Tibial nerve (tissue), 4 donors: ENCODE measurements at regions not wholly inside any gene's neighbourhood (a gene's known extent, or its start where the extent isn't known, plus 50 kb on each side); places are given as distances from the start of the nearest gene placed in this dataset.

Experiments
- DNase-seq, 2 donors: peaks; one replicate each; pipeline ENCODE4 v3.0.0-alpha.2; 2019; ENCODE audit warnings: low spot score in 2 of 2
- H3K27ac ChIP-seq, 4 donors: fragments of 200-600 bp; sonication (generic) in 3 of 4; one replicate each; pipeline ENCODE4 v1.5.1; 2017 to 2019; ENCODE audit warnings: mild to moderate bottlenecking in 1 of 4
- H3K27me3 ChIP-seq, 2 donors: fragments of 200-600 bp; sonication (generic) in 1 of 2; one replicate each; pipeline versions ENCODE4 v1.5.1 to v1.6.0; 2017 to 2019
- H3K36me3 ChIP-seq, 3 donors: fragments of 200-600 bp; sonication (generic); one replicate each; pipeline ENCODE4 v1.5.1; 2018 to 2019
- H3K4me1 ChIP-seq, 4 donors: fragments of 200-600 bp; sonication (generic) in 3 of 4; one replicate each; pipeline ENCODE4 v1.5.1; 2017 to 2019
- H3K4me3 ChIP-seq, 4 donors: fragments of 200-600 bp; sonication (generic) in 3 of 4; one replicate each; pipeline ENCODE4 v1.5.1; 2017 to 2019; ENCODE audit warnings: mild to moderate bottlenecking in 1 of 4, moderate library complexity in 1 of 4
- H3K9me3 ChIP-seq, 4 donors: fragments of 200-600 bp; sonication (generic) in 3 of 4; one replicate each; pipeline ENCODE4 v1.5.1; 2017 to 2019
- CTCF ChIP-seq, 5 experiments: fragments of 200-600 bp in 3 of 5; fragments of 450-650 bp in 2 of 5; sonication (generic) in 3 of 5; IDR thresholded peaks; one replicate each; pipeline ENCODE4 v1.5.1; 2016 to 2019; ENCODE audit warnings: antibody characterized with exemption in 5 of 5, mild to moderate bottlenecking in 3 of 5, moderate library complexity in 2 of 5
- EP300 ChIP-seq, 2 donors: sonication (generic); formaldehyde crosslinking; IDR thresholded peaks; one replicate each; pipeline ENCODE4 v1.6.1; 2017; ENCODE audit warnings: antibody characterized with exemption in 2 of 2, mild to moderate bottlenecking in 1 of 2
- POLR2A ChIP-seq, 2 donors: fragments of 450-650 bp; IDR thresholded peaks; one replicate each; pipeline ENCODE4 v1.6.1; 2017; ENCODE audit warnings: antibody characterized with exemption in 2 of 2, mild to moderate bottlenecking in 2 of 2, moderate library complexity in 2 of 2
- WGBS, 2 donors: methylation state at CpG; one replicate each; pipeline ENCODE4 v1.1.5; 2018; 5-methylcytosine and 5-hydroxymethylcytosine counted together

GRCh38 chr16:63684149-63685101 lies 1437.4 kb downstream of the CDH11 start:
- Histone ChIP-seq H3K27me3 (no peaks in the 10 kb centered on the region), H3K27ac (no peak overlapping the region), H3K36me3 (no peaks in the 10 kb centered on the region), H3K4me1 (no peaks in the 10 kb centered on the region), H3K9me3 (peaks cover 0 to 2% (median 0%) of the 10 kb centered on the region in 4 donors), H3K4me3 (no peak overlapping the region)
- no peak for DNase-seq
- TF ChIP-seq CTCF (IDR thresholded peaks at IDR 0.05) (no peak), EP300 (IDR thresholded peaks at IDR 0.05) (no peak), POLR2A (IDR thresholded peaks at IDR 0.05) (no peak)
- 78 to 81% methylated on average over 8 of the region's 8 CpGs for WGBS, 2 donors

- Histone ChIP-seq H3K27ac (no peak overlapping the region), H3K4me3 (no peak overlapping the region), H3K4me1 (no peaks in the 10 kb centered on the region), H3K27me3 (no peaks in the 10 kb centered on the region), H3K9me3 (peaks cover 0 to 2% (median 0%) of the 10 kb centered on the region in 4 donors), H3K36me3 (no peaks in the 10 kb centered on the region)
- no peak for DNase-seq
- WGBS, 2 donors: 60 to 66% methylated on average over 3 of the region's 3 CpGs
- TF ChIP-seq CTCF (IDR thresholded peaks at IDR 0.05) (no peak), EP300 (IDR thresholded peaks at IDR 0.05) (no peak), POLR2A (IDR thresholded peaks at IDR 0.05) (no peak)
These were observed 1439.0 kb downstream of the CDH11 start for GRCh38 chr16:63682844-63683243.

- Histone ChIP-seq H3K27ac (no peak overlapping the region), H3K9me3 (peaks cover 0 to 4% (median 0%) of the 10 kb centered on the region in 4 donors), H3K4me1 (no peaks in the 10 kb centered on the region), H3K27me3 (no peaks in the 10 kb centered on the region), H3K36me3 (no peaks in the 10 kb centered on the region), H3K4me3 (no peak overlapping the region)
- WGBS, 2 donors: 78 to 83% methylated on average over 2 of the region's 2 CpGs
- DNase-seq: no peak
- TF ChIP-seq CTCF (IDR thresholded peaks at IDR 0.05) (no peak), EP300 (IDR thresholded peaks at IDR 0.05) (no peak), POLR2A (IDR thresholded peaks at IDR 0.05) (no peak)
These were observed 1449.4 kb downstream of the CDH11 start for GRCh38 chr16:63672493-63672892.

GRCh38 chr16:63663155-63663554 lies 1458.7 kb downstream of the CDH11 start:
- no peak for TF ChIP-seq CTCF (IDR thresholded peaks at IDR 0.05)
- TF ChIP-seq EP300 (IDR thresholded peaks at IDR 0.05): no peak
- no peak for TF ChIP-seq POLR2A (IDR thresholded peaks at IDR 0.05)
- H3K4me1 ChIP-seq: no peaks in the 10 kb centered on the region
- no peak overlapping the region for H3K27ac ChIP-seq
- no peaks in the 10 kb centered on the region for H3K27me3 ChIP-seq
- H3K9me3 ChIP-seq: no peaks in the 10 kb centered on the region
- H3K36me3 ChIP-seq: no peaks in the 10 kb centered on the region
- no peak overlapping the region for H3K4me3 ChIP-seq
- no peak for DNase-seq
- 52 to 62% methylated on average over 1 of the region's 1 CpG for WGBS, 2 donors

- DNase-seq: no peak
- no peaks in the 10 kb centered on the region for H3K4me1 ChIP-seq
- H3K36me3 ChIP-seq: no peaks in the 10 kb centered on the region
- no peak overlapping the region for H3K27ac ChIP-seq
- no peaks in the 10 kb centered on the region for H3K9me3 ChIP-seq
- TF ChIP-seq POLR2A (IDR thresholded peaks at IDR 0.05) (no peak), CTCF (IDR thresholded peaks at IDR 0.05) (no peak), EP300 (IDR thresholded peaks at IDR 0.05) (no peak)
- 67 to 70% methylated on average over 4 of the region's 4 CpGs for WGBS, 2 donors
- no peak overlapping the region for H3K4me3 ChIP-seq
- no peaks in the 10 kb centered on the region for H3K27me3 ChIP-seq
These were observed 1466.0 kb downstream of the CDH11 start for GRCh38 chr16:63655846-63656245.
